GM12865 (cell line): ENCODE measurements at regions not wholly inside any gene's neighbourhood (a gene's known extent, or its start where the extent isn't known, plus 50 kb on each side); places are given as distances from the start of the nearest gene placed in this dataset.

ENCODE experiments used
- DNase-seq: peaks from one replicate; pipeline ENCODE4 v3.0.0; 2010; ENCODE audit warnings: low read depth
- H3K4me3 ChIP-seq: 2 replicates; pipeline ENCODE4 v1.5.1; 2011; ENCODE audit warnings: mild to moderate bottlenecking, low read depth, low read length, control low read depth
- CTCF ChIP-seq: IDR thresholded peaks from 2 replicates; pipeline ENCODE4 v1.5.1; 2011; ENCODE audit warnings: low read length, control low read depth, low read depth, inconsistent platforms; ENCODE audit not compliant: insufficient read depth; ENCODE audit errors: missing control alignments

GRCh38 chr3:132262956-132263355 lies 54.3 kb upstream of the ACP3 start:
- DNase-seq = no peak
- H3K4me3 ChIP-seq = no peak overlapping the region
- no peak for TF ChIP-seq CTCF

GRCh38 chr3:132265028-132265427 lies 52.2 kb upstream of the ACP3 start:
- TF ChIP-seq CTCF = no peak
- H3K4me3 ChIP-seq = no peak overlapping the region
- no peak for DNase-seq

- no peak overlapping the region for H3K4me3 ChIP-seq
- DNase-seq = no peak
- TF ChIP-seq CTCF = no peak
Observed at GRCh38 chr3:132265488-132265887, 51.7 kb upstream of the ACP3 start.

- no peak overlapping the region for H3K4me3 ChIP-seq
- DNase-seq = no peak
- TF ChIP-seq CTCF = no peak
Observed at GRCh38 chr3:132267391-132267993, 49.7 kb upstream of the ACP3 start.
